NB4 (cell line): ENCODE measurements at regions not wholly inside any gene's neighbourhood (a gene's known extent, or its start where the extent isn't known, plus 50 kb on each side); places are given as distances from the start of the nearest gene placed in this dataset.

ENCODE experiments used
- POLR2A ChIP-seq: IDR thresholded peaks from 2 replicates; pipeline ENCODE4 v1.6.1; 2011; ENCODE audit warnings: mild to moderate bottlenecking; ENCODE audit not compliant: insufficient read length; ENCODE audit errors: extremely low read depth
- TF ChIP-seq, protein P1 (sequence below): IDR thresholded peaks from one replicate; pipeline ENCODE4 v1.5.1; 2012; ENCODE audit warnings: low read depth, low read length

DNA sequence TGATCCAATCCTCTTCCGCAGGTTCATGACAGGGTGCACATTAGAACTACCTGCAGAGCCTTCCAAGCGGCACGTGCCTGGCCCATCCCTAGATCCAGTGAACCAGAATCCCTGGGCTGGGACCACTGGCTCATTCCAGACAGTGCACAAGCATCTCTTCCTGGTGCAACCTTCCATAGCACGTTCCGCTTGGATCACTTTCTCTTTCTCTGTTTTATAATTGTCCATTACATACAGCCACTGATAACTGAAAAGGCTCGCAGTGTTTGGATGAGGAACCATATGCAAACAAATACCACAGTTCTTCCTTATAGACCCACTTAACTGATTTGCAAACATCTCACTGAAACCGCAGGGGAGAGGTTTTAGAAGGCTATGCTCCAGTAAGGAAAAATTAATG is 59.6 kb upstream of the DDR1 start:
- no peak for TF ChIP-seq POLR2A
- TF ChIP-seq, protein P1, sequence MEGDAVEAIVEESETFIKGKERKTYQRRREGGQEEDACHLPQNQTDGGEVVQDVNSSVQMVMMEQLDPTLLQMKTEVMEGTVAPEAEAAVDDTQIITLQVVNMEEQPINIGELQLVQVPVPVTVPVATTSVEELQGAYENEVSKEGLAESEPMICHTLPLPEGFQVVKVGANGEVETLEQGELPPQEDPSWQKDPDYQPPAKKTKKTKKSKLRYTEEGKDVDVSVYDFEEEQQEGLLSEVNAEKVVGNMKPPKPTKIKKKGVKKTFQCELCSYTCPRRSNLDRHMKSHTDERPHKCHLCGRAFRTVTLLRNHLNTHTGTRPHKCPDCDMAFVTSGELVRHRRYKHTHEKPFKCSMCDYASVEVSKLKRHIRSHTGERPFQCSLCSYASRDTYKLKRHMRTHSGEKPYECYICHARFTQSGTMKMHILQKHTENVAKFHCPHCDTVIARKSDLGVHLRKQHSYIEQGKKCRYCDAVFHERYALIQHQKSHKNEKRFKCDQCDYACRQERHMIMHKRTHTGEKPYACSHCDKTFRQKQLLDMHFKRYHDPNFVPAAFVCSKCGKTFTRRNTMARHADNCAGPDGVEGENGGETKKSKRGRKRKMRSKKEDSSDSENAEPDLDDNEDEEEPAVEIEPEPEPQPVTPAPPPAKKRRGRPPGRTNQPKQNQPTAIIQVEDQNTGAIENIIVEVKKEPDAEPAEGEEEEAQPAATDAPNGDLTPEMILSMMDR: no peak
